WTC11 (cell line): ENCODE measurements at regions not wholly inside any gene's neighbourhood (a gene's known extent, or its start where the extent isn't known, plus 50 kb on each side); places are given as distances from the start of the nearest gene placed in this dataset.

Source experiments
- ATAC-seq: fragments of 200-7000 bp; cut with Tn5 transposase; 2 replicates; pipeline ENCODE4 v1.10.0; 2021; ENCODE audit warnings: mild to moderate bottlenecking, moderate library complexity
- CTCF ChIA-PET: fragments of 300-600 bp; sonication (Branson Sonifier 250); formaldehyde crosslinking; loops from one replicate; lab custom pipeline; 2021; ENCODE audit warnings: antibody characterized with exemption; lab: Charles Lee
- POLR2A ChIA-PET: fragments of 350-600 bp; sonication (Branson Sonifier 250); formaldehyde crosslinking; loops from one replicate; lab custom pipeline; 2021; ENCODE audit warnings: antibody characterized with exemption; lab: Charles Lee
- DNase-seq: peaks from one replicate; pipeline ENCODE4 v3.0.0; 2021; ENCODE audit warnings: low spot score
- H3K27ac Mint-ChIP-seq: 2 replicates; pipeline ENCODE4 v1.8.0; 2021; ENCODE audit warnings: mixed read lengths
- H3K27me3 Mint-ChIP-seq: 2 replicates; pipeline ENCODE4 v1.8.0; 2021; ENCODE audit warnings: low read depth, mild to moderate bottlenecking, moderate library complexity, mixed read lengths
- H3K36me3 Mint-ChIP-seq: 2 replicates; pipeline ENCODE4 v1.8.0; 2021; ENCODE audit warnings: mixed read lengths
- H3K4me1 Mint-ChIP-seq: 2 replicates; pipeline ENCODE4 v1.8.0; 2022; ENCODE audit warnings: mixed read lengths
- H3K4me3 Mint-ChIP-seq: 2 replicates; pipeline ENCODE4 v1.8.0; 2021; ENCODE audit warnings: mild to moderate bottlenecking, moderate library complexity, mixed read lengths
- H3K9me3 Mint-ChIP-seq: 2 replicates; pipeline ENCODE4 v1.8.0; 2021; ENCODE audit warnings: mixed read lengths
- ATF3 ChIP-seq: sonication (generic); formaldehyde crosslinking; conservative IDR thresholded peaks from 2 replicates; pipeline ENCODE4 v1.8.1; 2022; ENCODE audit warnings: mild to moderate bottlenecking, missing genetic modification reagents
- CDX4 ChIP-seq: fragments of 250-450 bp; sonication (Bioruptor Pico); IDR thresholded peaks from 2 replicates; pipeline ENCODE4 v1.9.0; 2021; ENCODE audit warnings: moderate library complexity, mild to moderate bottlenecking, inconsistent platforms, borderline replicate concordance
- CREM ChIP-seq: sonication (generic); formaldehyde crosslinking; IDR thresholded peaks from 2 replicates; pipeline ENCODE4 v1.8.1; 2022; ENCODE audit warnings: mild to moderate bottlenecking, missing genetic modification reagents, moderate library complexity
- ELF4 ChIP-seq: sonication (generic); formaldehyde crosslinking; IDR thresholded peaks from 2 replicates; pipeline ENCODE4 v1.8.1; 2022; ENCODE audit warnings: low read depth, mild to moderate bottlenecking, moderate library complexity, missing genetic modification reagents
- ERG ChIP-seq: fragments of 250-450 bp; sonication (Bioruptor Pico); IDR thresholded peaks from 2 replicates; pipeline ENCODE4 v1.8.0; 2021; ENCODE audit warnings: mild to moderate bottlenecking
- ESRRA ChIP-seq: sonication (generic); formaldehyde crosslinking; IDR thresholded peaks from 2 replicates; pipeline ENCODE4 v1.8.1; 2022; ENCODE audit warnings: mild to moderate bottlenecking, missing genetic modification reagents, borderline replicate concordance
- FOXP1 ChIP-seq: sonication (generic); formaldehyde crosslinking; IDR thresholded peaks from 2 replicates; pipeline ENCODE4 v1.8.0; 2022; ENCODE audit warnings: missing genetic modification reagents, mild to moderate bottlenecking, moderate library complexity, borderline replicate concordance
- GTF2I ChIP-seq: fragments of 250-450 bp; sonication (Bioruptor Pico); conservative IDR thresholded peaks from 2 replicates; pipeline ENCODE4 v1.4.0; 2021; ENCODE audit warnings: mild to moderate bottlenecking
- IRF2 ChIP-seq: sonication (generic); formaldehyde crosslinking; IDR thresholded peaks from 2 replicates; pipeline ENCODE4 v1.8.0; 2022; ENCODE audit warnings: low read depth, missing genetic modification reagents, borderline replicate concordance
- MXD4 ChIP-seq: fragments of 250-450 bp; sonication (Bioruptor Pico); IDR thresholded peaks from 2 replicates; pipeline ENCODE4 v1.8.0; 2021; ENCODE audit warnings: mild to moderate bottlenecking, moderate library complexity, borderline replicate concordance
- OVOL2 ChIP-seq: fragments of 250-450 bp; sonication (Bioruptor Pico); IDR thresholded peaks from 2 replicates; pipeline ENCODE4 v1.9.0; 2021; ENCODE audit warnings: mild to moderate bottlenecking, borderline replicate concordance
- SMAD3 ChIP-seq: sonication (generic); formaldehyde crosslinking; IDR thresholded peaks from 2 replicates; pipeline ENCODE4 v1.8.0; 2022; ENCODE audit warnings: missing genetic modification reagents, mild to moderate bottlenecking, borderline replicate concordance
- USF1 ChIP-seq: sonication (generic); formaldehyde crosslinking; IDR thresholded peaks from 2 replicates; pipeline ENCODE4 v1.8.0; 2022; ENCODE audit warnings: mild to moderate bottlenecking, missing genetic modification reagents
- ZMAT4 ChIP-seq: fragments of 250-450 bp; sonication (Bioruptor Pico); IDR thresholded peaks from 2 replicates; pipeline ENCODE4 v1.9.0; 2021; ENCODE audit warnings: mild to moderate bottlenecking
- ZNF219 ChIP-seq: sonication (generic); formaldehyde crosslinking; IDR thresholded peaks from 2 replicates; pipeline ENCODE4 v1.8.0; 2023; ENCODE audit warnings: missing genetic modification reagents, mild to moderate bottlenecking, borderline replicate concordance
- ZNF232 ChIP-seq: sonication (generic); formaldehyde crosslinking; IDR thresholded peaks from 2 replicates; pipeline ENCODE4 v1.8.0; 2022; ENCODE audit warnings: mild to moderate bottlenecking, missing genetic modification reagents
- ZNF263 ChIP-seq: sonication (generic); formaldehyde crosslinking; IDR thresholded peaks from 2 replicates; pipeline ENCODE4 v1.8.1; 2022; ENCODE audit warnings: low read depth, mild to moderate bottlenecking, moderate library complexity, missing genetic modification reagents
- ZNF416 ChIP-seq: fragments of 250-450 bp; sonication (Bioruptor Pico); IDR thresholded peaks from 2 replicates; pipeline ENCODE4 v1.9.0; 2021; ENCODE audit warnings: mild to moderate bottlenecking, inconsistent platforms
- ZNF532 ChIP-seq: fragments of 250-450 bp; sonication (Bioruptor Pico); IDR thresholded peaks from 2 replicates; pipeline ENCODE4 v1.9.0; 2021; ENCODE audit warnings: mild to moderate bottlenecking, borderline replicate concordance
- ZSCAN18 ChIP-seq: fragments of 250-450 bp; sonication (Bioruptor Pico); IDR thresholded peaks from 2 replicates; pipeline ENCODE4 v2.1.2; 2022; ENCODE audit warnings: mild to moderate bottlenecking, moderate library complexity

DNA sequence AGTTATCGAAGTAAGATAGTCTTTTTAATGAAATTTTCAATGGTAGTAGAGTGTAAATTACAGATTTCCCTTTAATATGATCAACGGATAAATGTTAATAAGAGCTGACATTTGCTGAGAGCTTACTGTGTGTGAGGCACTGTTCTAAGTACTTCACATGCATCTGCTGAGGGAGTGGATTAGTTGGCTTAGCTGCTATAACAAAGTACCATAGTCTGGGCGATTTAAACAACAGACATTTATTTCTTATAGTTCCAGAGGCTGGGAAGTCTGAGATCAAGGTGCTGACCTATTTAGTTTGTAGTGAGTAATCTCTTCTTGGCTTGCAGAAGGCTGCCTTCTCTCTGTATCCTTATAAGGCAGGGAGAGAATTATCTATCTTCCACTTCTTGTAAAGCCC, 174.3 kb downstream of the CEP135 start:
- DNase-seq (no peak), ATAC-seq (no peak)
- no peak for TF ChIP-seq GTF2I
- TF ChIP-seq ZNF416 (CRISPR knock-in tag): no peak
- TF ChIP-seq OVOL2 (CRISPR knock-in tag): no peak
- no peak for TF ChIP-seq SMAD3
- no peak for TF ChIP-seq ZNF532 (CRISPR knock-in tag)
- TF ChIP-seq FOXP1 (CRISPR knock-in tag): no peak
- no peak for TF ChIP-seq ZNF219 (CRISPR knock-in tag)
- TF ChIP-seq ZSCAN18 (CRISPR knock-in tag): no peak
- no peak for TF ChIP-seq ZNF232
- no peak for TF ChIP-seq ZMAT4 (CRISPR knock-in tag)
- no peak for TF ChIP-seq ZNF263 (CRISPR knock-in tag)
- TF ChIP-seq IRF2 (CRISPR knock-in tag): no peak
- no peak for TF ChIP-seq CREM (CRISPR knock-in tag)
- TF ChIP-seq CDX4 (CRISPR knock-in tag): no peak
- no peak for TF ChIP-seq ERG (CRISPR knock-in tag)
- no peak for TF ChIP-seq ATF3 (CRISPR knock-in tag)
- Mint-ChIP-seq H3K27me3 (no peaks in the 10 kb centered on the region), H3K27ac (no peak overlapping the region), H3K36me3 (peaks cover 3% of the 10 kb centered on the region; the same call in 1 of the 2 replicates), H3K4me1 (peaks cover 10% of the 10 kb centered on the region), H3K4me3 (no peak overlapping the region), H3K9me3 (peaks cover 10% of the 10 kb centered on the region)
- ChIA-PET POLR2A (no interaction called here), CTCF (no interaction called here)

DNA sequence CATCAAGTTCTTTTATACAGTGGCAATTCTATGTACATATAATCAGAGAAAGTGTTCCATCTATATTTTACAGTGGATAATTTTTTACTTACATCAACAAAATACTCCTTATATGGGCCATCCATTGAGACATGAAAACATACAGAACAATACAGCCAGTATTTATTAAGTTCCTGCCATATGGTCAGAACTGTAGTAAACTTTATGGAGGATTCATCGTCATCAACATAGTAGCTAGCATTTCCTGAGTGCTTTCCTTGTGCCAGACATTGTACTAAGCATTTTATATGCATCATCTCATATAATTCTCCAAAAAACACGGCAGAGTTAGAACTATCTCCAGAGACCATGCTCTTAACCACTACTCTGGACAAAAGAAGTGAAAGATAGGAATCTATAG, 170.1 kb downstream of the CEP135 start:
- Mint-ChIP-seq H3K9me3 (no peaks in the 10 kb centered on the region), H3K4me1 (no peaks in the 10 kb centered on the region), H3K27ac (no peak overlapping the region), H3K4me3 (no peak overlapping the region), H3K27me3 (no peaks in the 10 kb centered on the region), H3K36me3 (no peaks in the 10 kb centered on the region)
- ChIA-PET CTCF (no interaction called here), POLR2A (no interaction called here)
- TF ChIP-seq ZNF532 (CRISPR knock-in tag) (no peak), ZNF232 (no peak), ESRRA (CRISPR knock-in tag) (no peak), MXD4 (no peak), USF1 (CRISPR knock-in tag) (no peak), ELF4 (CRISPR knock-in tag) (no peak)
- ATAC-seq (no peak), DNase-seq (no peak)
